ENCODE measurements at regions not wholly inside any gene's neighbourhood (a gene's known extent, or its start where the extent isn't known, plus 50 kb on each side); places are given as distances from the start of the nearest gene placed in this dataset.

- H3K36me3 ChIP-seq (ENCODE audit: control insufficient read depth, insufficient read depth, low read length) = no peaks in the 10 kb centered on the region
- no peaks in the 10 kb centered on the region for H3K27me3 ChIP-seq (replicated peaks; ENCODE audit: control insufficient read depth, insufficient read depth, low read length)
- no peak overlapping the region for H3K4me3 ChIP-seq (replicated peaks; ENCODE audit: low read depth, low read length)
- no peak for TF ChIP-seq CTCF (IDR thresholded peaks at IDR 0.05; ENCODE audit: insufficient read depth, low read length, poor library complexity, severe bottlenecking)
- DNase-seq (ENCODE audit: extremely low read depth, insufficient read length) = no peak
Observed at GRCh38 chr14:98543074-98543473, 728.9 kb downstream of the BCL11B start.

GRCh38 chr14:98544174-98544573, 727.8 kb downstream of the BCL11B start:
- Histone ChIP-seq H3K4me3 (replicated peaks; ENCODE audit: low read depth, low read length) (no peak overlapping the region), H3K27me3 (replicated peaks; ENCODE audit: control insufficient read depth, insufficient read depth, low read length) (no peaks in the 10 kb centered on the region), H3K36me3 (ENCODE audit: control insufficient read depth, insufficient read depth, low read length) (no peaks in the 10 kb centered on the region)
- TF ChIP-seq CTCF (IDR thresholded peaks at IDR 0.05; ENCODE audit: insufficient read depth, low read length, poor library complexity, severe bottlenecking) = no peak
- DNase-seq (ENCODE audit: extremely low read depth, insufficient read length) = no peak

GRCh38 chr14:98545181-98545580, 726.8 kb downstream of the BCL11B start:
- no peaks in the 10 kb centered on the region for H3K27me3 ChIP-seq (replicated peaks; ENCODE audit: control insufficient read depth, insufficient read depth, low read length)
- no peak for TF ChIP-seq CTCF (IDR thresholded peaks at IDR 0.05; ENCODE audit: insufficient read depth, low read length, poor library complexity, severe bottlenecking)
- no peak for DNase-seq (ENCODE audit: extremely low read depth, insufficient read length)

GRCh38 chr14:98548071-98548686, 723.8 kb downstream of the BCL11B start:
- no peak for TF ChIP-seq CTCF (IDR thresholded peaks at IDR 0.05; ENCODE audit: insufficient read depth, low read length, poor library complexity, severe bottlenecking)
- Histone ChIP-seq H3K4me3 (replicated peaks; ENCODE audit: low read depth, low read length) (no peak overlapping the region), H3K27me3 (replicated peaks; ENCODE audit: control insufficient read depth, insufficient read depth, low read length) (no peaks in the 10 kb centered on the region), H3K36me3 (ENCODE audit: control insufficient read depth, insufficient read depth, low read length) (no peaks in the 10 kb centered on the region)
- DNase-seq (ENCODE audit: extremely low read depth, insufficient read length) = no peak

More at GRCh38 chr14:98545181-98545580, 726.8 kb downstream of the BCL11B start:
- H3K4me3 ChIP-seq (replicated peaks; ENCODE audit: low read depth, low read length) = no peak overlapping the region
- H3K36me3 ChIP-seq (ENCODE audit: control insufficient read depth, insufficient read depth, low read length) = no peaks in the 10 kb centered on the region

GRCh38 chr14:98551028-98551427, 721.0 kb downstream of the BCL11B start:
- no peaks in the 10 kb centered on the region for H3K36me3 ChIP-seq (ENCODE audit: control insufficient read depth, insufficient read depth, low read length)
- no peaks in the 10 kb centered on the region for H3K27me3 ChIP-seq (replicated peaks; ENCODE audit: control insufficient read depth, insufficient read depth, low read length)
- TF ChIP-seq CTCF (IDR thresholded peaks at IDR 0.05; ENCODE audit: insufficient read depth, low read length, poor library complexity, severe bottlenecking) = no peak
- H3K4me3 ChIP-seq (replicated peaks; ENCODE audit: low read depth, low read length) = no peak overlapping the region
- DNase-seq (ENCODE audit: extremely low read depth, insufficient read length) = no peak

GRCh38 chr14:98555440-98555839, 716.6 kb downstream of the BCL11B start:
- DNase-seq (ENCODE audit: extremely low read depth, insufficient read length) = no peak
- H3K27me3 ChIP-seq (replicated peaks; ENCODE audit: control insufficient read depth, insufficient read depth, low read length) = no peaks in the 10 kb centered on the region
- H3K4me3 ChIP-seq (replicated peaks; ENCODE audit: low read depth, low read length) = no peak overlapping the region
- no peaks in the 10 kb centered on the region for H3K36me3 ChIP-seq (ENCODE audit: control insufficient read depth, insufficient read depth, low read length)
- TF ChIP-seq CTCF (IDR thresholded peaks at IDR 0.05; ENCODE audit: insufficient read depth, low read length, poor library complexity, severe bottlenecking) = no peak

Measured in GM06990 (cell line).